HUES64 (cell line): ENCODE measurements at regions not wholly inside any gene's neighbourhood (a gene's known extent, or its start where the extent isn't known, plus 50 kb on each side); places are given as distances from the start of the nearest gene placed in this dataset.

ENCODE experiments used
- H3K27ac ChIP-seq: 2 replicates; pipeline ENCODE4 v1.7.0; 2013; ENCODE audit warnings: low read depth, low read length, inconsistent platforms
- H3K27me3 ChIP-seq: 2 replicates; pipeline ENCODE4 v1.6.1; 2013; ENCODE audit warnings: mild to moderate bottlenecking, low read length; ENCODE audit not compliant: insufficient read depth
- H3K36me3 ChIP-seq: 2 replicates; pipeline ENCODE4 v1.6.1; 2013; ENCODE audit warnings: mild to moderate bottlenecking, low read length; ENCODE audit not compliant: insufficient read depth
- H3K4me1 ChIP-seq: 2 replicates; pipeline ENCODE4 v1.6.1; 2013; ENCODE audit warnings: mild to moderate bottlenecking, low read length, moderate library complexity; ENCODE audit not compliant: insufficient read depth
- H3K4me3 ChIP-seq: 2 replicates; pipeline ENCODE4 v1.5.1; 2013; ENCODE audit warnings: mild to moderate bottlenecking, low read length, moderate library complexity
- H3K9ac ChIP-seq: 2 replicates; pipeline ENCODE4 v1.6.1; 2013; ENCODE audit warnings: mild to moderate bottlenecking, low read depth, low read length
- H3K9me3 ChIP-seq: 2 replicates; pipeline ENCODE4 v1.6.1; 2013; ENCODE audit warnings: low read depth, low read length; ENCODE audit not compliant: insufficient read depth
- WGBS: fragments of 150-250, 120-280 bp; methylation state at CpG from one replicate; pipeline ENCODE4 v1.1.7; 2013; ENCODE audit warnings: missing lambda C conversion rate; 5-methylcytosine and 5-hydroxymethylcytosine counted together

DNA sequence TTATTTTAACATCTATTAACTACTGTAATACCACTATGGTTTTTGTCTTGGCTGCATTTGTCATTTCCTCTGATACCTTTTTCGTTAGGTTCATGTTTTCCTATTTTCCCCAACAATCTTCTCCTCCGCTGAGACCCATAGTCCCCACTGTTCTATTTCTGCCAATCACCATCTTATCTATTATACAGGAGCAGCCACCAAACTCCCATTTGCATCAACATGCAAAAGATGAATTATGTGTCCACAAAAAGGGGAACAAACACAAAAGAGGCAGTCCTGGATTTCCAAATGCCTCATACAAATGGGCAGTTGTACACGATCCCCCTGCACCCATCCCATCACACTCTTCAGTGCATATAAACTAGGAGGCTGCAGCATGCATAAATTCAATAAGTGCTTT, 121.7 kb upstream of the MYLIP start:
- Histone ChIP-seq H3K4me3 (no peak overlapping the region), H3K27me3 (no peaks in the 10 kb centered on the region), H3K9me3 (no peaks in the 10 kb centered on the region), H3K36me3 (no peaks in the 10 kb centered on the region), H3K27ac (no peak overlapping the region), H3K9ac (no peak overlapping the region), H3K4me1 (no peaks in the 10 kb centered on the region)
- WGBS: 92% methylated on average over 3 of the region's 3 CpGs

DNA sequence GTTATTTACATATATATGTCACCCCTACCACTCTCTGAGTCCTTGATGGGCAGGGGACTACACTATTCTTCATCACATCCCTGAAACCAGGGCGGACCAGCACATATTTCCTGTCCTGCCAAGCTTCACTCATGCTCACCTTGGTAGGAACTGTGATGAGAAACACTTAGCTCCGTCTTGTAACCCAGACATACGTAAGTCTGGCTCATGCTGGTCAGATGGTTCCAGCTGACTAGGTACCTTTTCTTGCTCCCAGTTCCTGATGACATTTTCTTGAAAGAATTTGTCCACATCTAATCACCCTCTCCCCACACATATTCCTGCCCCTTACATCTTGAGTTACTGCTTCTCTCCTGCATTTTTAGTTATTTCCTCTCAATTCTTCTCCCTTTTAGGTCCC, 122.2 kb upstream of the MYLIP start:
- H3K27me3 ChIP-seq: no peaks in the 10 kb centered on the region
- no peak overlapping the region for H3K9ac ChIP-seq
- no peak overlapping the region for H3K27ac ChIP-seq
- no peaks in the 10 kb centered on the region for H3K4me1 ChIP-seq
- no peaks in the 10 kb centered on the region for H3K9me3 ChIP-seq
- 91% methylated on average over 3 of the region's 3 CpGs for WGBS
- H3K36me3 ChIP-seq: no peaks in the 10 kb centered on the region
- H3K4me3 ChIP-seq: no peak overlapping the region

DNA sequence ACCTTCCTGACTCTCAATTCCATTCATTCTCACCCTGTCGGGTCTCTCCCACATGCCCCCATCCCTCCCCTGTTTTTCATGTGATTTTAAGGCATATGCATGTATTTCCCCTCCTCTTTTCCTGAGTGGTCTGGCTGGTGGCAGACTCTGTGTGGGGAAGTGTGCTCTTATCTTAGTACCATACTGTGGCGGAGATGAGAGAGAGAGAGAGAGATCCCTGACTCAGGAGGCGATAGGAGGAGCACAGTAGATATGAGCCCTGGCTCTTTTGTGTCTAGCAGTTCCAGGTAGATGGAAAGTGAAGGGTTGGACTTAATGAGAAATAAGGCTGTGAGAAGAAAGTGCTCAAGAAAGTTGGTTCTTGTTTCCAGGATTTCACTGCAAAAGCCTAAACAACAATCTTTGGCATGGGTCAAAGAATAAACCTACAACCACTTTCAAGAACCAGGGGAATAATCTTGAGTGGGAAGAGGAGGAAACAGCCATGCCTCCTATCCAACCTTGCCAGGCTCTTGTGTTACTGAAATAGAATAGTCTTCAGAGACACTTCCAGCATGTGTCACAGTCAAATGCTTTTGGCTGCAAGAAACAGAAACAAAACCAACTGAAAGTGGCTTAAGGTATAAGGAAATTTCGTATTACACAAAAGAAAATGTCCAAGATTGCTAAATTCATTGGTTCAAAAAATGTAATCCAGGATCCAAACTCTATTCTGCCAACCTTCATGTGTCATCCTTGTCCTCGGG, 123.8 kb upstream of the MYLIP start:
- Histone ChIP-seq H3K4me1 (no peaks in the 10 kb centered on the region), H3K9ac (no peak overlapping the region), H3K27ac (no peak overlapping the region), H3K27me3 (no peaks in the 10 kb centered on the region), H3K4me3 (no peak overlapping the region), H3K9me3 (no peaks in the 10 kb centered on the region), H3K36me3 (no peaks in the 10 kb centered on the region)
- 91% methylated on average over 5 of the region's 5 CpGs for WGBS

DNA sequence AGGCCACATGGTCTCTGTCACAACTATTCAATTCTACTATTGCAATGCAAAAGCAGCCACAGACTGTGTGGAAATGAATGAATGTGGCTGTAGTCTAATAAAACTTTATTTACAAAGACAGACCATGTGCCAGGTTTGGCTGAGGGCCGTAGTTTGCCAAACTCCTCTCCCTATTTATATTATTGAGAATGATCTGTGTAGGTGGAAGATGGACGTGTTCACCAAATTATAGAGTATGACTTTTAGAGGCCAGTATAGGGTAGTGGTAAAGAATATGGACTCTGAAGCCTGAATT, 125.7 kb upstream of the MYLIP start:
- Histone ChIP-seq H3K9ac (no peak overlapping the region), H3K4me1 (peaks cover 5% of the 10 kb centered on the region), H3K36me3 (no peaks in the 10 kb centered on the region), H3K27ac (no peak overlapping the region), H3K9me3 (no peaks in the 10 kb centered on the region), H3K4me3 (no peak overlapping the region), H3K27me3 (peaks cover 2% of the 10 kb centered on the region; the same call in 1 of the 2 replicates)
- 92% methylated on average over 1 of the region's 2 CpGs for whole genome bisulfite sequencing

DNA sequence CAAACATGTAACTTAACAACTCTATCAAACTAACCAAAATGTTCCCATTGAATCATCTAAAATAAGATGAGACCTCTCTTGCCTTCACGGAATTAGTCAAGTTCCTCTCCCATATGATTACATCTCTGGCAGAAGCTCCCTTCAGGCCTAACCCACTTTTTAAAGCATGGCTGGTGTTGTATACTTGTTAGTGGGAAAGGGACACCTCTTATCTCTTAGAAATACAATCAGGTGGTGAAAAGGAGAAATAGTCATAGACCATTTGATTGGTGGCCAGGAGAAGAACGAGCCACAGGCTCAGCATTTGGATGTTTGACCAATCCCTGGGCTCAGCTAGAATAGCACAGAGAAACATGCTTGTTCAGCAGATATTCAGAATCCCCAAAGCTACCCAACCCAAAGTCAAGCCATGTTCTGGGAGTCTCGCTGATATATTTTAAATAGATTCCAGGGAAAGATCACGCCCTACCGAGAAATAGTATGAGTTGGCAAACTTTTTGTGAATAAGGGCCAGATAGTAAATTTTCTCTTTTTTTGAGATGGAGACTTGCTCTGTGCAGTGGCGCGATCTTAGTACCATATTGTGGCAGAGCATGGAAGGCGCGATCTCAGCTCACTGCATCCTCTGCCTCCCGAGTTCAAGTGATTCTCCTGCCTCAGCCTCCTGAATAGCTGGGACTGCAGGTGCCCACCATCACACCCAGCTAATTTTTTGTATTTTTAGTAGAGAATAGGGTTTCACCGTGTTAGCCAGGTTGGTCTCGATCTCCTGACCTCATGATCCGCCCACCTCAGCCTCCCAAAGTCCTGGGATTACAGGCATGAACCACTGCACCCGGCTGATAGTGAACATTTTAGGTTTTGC, 126.3 kb upstream of the MYLIP start:
- Histone ChIP-seq H3K4me1 (peaks cover 11% of the 10 kb centered on the region), H3K9me3 (no peaks in the 10 kb centered on the region), H3K4me3 (no peak overlapping the region), H3K27me3 (peaks cover 2% of the 10 kb centered on the region; the same call in 1 of the 2 replicates), H3K36me3 (no peaks in the 10 kb centered on the region), H3K9ac (no peak overlapping the region), H3K27ac (no peak overlapping the region)
- WGBS: 94% methylated on average over 14 of the region's 14 CpGs

DNA sequence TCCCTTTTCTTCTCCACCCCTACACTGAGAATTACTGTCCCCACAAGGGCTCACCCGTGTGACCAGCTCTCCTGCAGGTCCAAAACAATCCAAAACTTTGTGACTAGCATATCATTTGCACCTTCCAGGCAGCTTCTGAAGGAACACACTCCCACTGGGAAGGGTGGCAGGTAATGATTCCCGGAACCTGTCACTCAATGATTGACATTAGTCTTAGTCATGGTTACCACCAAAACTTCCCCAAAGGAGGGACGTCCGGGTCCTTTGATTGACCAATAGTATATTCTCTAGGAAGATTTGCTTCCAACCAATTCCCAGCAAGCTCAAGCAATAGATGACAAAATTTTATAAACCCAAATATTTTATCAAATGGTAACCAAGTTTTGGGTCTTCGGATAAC, 127.7 kb upstream of the MYLIP start:
- no peaks in the 10 kb centered on the region for H3K9me3 ChIP-seq
- H3K36me3 ChIP-seq: no peaks in the 10 kb centered on the region
- no peak overlapping the region for H3K27ac ChIP-seq
- H3K4me1 ChIP-seq: peaks cover 12% of the 10 kb centered on the region
- no peak overlapping the region for H3K9ac ChIP-seq
- WGBS: 90% methylated on average over 5 of the region's 5 CpGs
- H3K4me3 ChIP-seq: no peak overlapping the region
- H3K27me3 ChIP-seq: peaks cover 2% of the 10 kb centered on the region; the same call in 1 of the 2 replicates

DNA sequence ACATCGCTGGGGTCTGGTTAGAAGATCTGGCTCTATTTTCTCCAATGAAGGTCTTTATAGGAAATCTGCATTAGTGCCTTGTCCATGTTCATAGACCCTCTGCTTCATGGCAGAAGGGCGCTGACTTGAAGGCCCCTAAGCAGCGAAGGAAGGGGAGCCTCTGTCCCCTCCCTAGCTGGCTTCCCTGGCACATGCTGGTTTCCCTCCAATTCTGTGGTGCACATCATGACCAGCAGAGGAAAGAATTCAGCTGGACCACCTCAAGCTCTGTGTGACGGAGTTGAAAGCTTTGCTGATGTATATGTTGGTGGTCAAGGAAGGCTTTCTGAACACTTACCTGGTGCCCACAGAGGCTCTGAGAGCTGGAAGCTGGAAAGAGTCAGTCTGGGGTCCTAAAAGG, 129.7 kb upstream of the MYLIP start:
- Histone ChIP-seq H3K4me1 (peaks cover 21% of the 10 kb centered on the region), H3K27ac (no peak overlapping the region), H3K9me3 (no peaks in the 10 kb centered on the region), H3K27me3 (peaks cover 2% of the 10 kb centered on the region; the same call in 1 of the 2 replicates), H3K4me3 (no peak overlapping the region), H3K9ac (no peak overlapping the region), H3K36me3 (no peaks in the 10 kb centered on the region)
- 92% methylated on average over 4 of the region's 4 CpGs for WGBS

DNA sequence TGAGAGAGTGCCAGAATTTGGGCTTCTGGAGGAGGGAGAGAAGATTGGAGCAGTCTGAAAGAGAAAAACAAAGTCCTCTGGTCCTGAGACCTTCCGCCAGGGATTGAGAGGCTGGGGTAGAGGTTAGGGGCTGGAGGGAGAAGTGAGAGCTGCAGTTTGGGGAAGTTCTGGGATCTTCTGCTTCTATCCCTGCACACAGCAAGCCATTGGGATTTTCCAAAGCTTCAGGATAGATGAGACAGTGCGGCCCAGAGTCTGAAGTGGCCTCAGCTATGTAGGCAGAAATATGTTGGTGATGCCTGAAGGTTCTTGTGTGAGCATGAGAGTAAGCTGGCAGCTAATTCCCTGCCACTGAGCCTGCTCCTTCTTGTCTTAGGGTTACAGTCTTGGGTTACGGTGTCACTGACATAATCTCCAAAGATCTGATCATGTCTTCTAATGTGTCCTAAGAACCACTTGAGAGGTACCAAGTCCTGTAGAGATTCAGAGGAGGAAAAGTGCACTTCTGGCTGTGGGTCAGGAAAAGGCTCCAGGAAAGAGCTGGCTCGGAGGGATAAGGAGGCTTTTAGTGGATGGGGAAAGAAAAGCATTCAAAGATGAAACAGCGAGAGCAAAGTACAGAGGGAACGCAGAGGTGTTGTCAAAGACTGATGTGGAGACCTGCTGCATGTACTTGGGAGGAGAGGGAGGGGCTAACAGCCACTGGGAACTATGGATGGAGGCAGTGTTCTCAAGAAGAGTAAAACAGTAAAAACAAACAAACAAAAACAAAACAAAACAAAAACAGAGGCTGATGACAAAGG, 131.1 kb upstream of the MYLIP start:
- peaks cover 21% of the 10 kb centered on the region for H3K4me1 ChIP-seq
- H3K9ac ChIP-seq: no peak overlapping the region
- peaks cover 2% of the 10 kb centered on the region; the same call in 1 of the 2 replicates for H3K27me3 ChIP-seq
- H3K4me3 ChIP-seq: no peak overlapping the region
- no peak overlapping the region for H3K27ac ChIP-seq
- H3K9me3 ChIP-seq: no peaks in the 10 kb centered on the region
- 86% methylated on average over 6 of the region's 6 CpGs for WGBS
- H3K36me3 ChIP-seq: no peaks in the 10 kb centered on the region

DNA sequence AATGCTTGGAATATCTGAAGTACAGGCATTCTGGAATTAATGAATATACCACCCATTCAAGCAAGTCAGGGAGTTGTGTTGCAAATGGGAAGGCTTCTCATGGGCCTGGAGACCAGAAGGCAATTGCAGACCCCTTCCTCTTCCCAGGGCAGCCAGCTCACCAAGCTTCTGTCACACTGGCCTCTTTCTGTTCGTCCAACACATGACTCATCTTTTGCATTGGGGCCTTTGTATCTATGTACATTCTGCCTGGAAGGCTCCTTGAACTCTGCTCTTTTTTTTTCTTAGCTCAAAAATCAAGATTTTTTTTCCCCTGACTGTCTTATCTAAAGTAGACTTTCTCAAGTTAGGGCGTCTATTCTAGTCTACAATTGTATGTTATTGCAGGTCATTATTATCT, 132.9 kb upstream of the MYLIP start:
- H3K36me3 ChIP-seq: no peaks in the 10 kb centered on the region
- H3K27ac ChIP-seq: no peak overlapping the region
- peaks cover 2% of the 10 kb centered on the region; the same call in 1 of the 2 replicates for H3K27me3 ChIP-seq
- H3K4me3 ChIP-seq: no peak overlapping the region
- H3K9ac ChIP-seq: no peak overlapping the region
- 88% methylated on average over 2 of the region's 2 CpGs for WGBS
- H3K4me1 ChIP-seq: peaks cover 21% of the 10 kb centered on the region
- no peaks in the 10 kb centered on the region for H3K9me3 ChIP-seq

DNA sequence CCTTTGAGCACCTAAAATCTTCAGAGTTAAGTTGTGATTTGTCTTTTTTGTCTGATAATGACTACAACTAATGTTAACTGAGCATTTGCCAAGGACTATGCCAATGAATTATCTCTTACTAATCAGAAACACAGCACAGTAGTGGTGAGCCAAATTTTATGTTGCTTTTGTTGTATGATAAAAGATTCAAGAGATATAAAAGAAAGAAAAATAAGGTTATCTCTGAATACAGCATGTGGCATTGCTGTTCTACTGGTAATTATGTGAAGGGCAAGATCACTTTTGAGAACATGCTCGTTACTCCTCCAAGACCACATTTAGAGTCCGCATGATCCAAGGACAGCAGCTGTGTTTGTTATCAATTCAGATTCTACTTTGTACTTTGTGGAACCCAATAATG, 133.4 kb upstream of the MYLIP start:
- H3K27me3 ChIP-seq: peaks cover 2% of the 10 kb centered on the region; the same call in 1 of the 2 replicates
- H3K4me1 ChIP-seq: peaks cover 21% of the 10 kb centered on the region
- 95% methylated on average over 2 of the region's 2 CpGs for WGBS
- H3K9me3 ChIP-seq: no peaks in the 10 kb centered on the region
- no peak overlapping the region for H3K27ac ChIP-seq
- no peak overlapping the region for H3K4me3 ChIP-seq
- no peak overlapping the region for H3K9ac ChIP-seq
- H3K36me3 ChIP-seq: no peaks in the 10 kb centered on the region
